Mucosa of rectum (tissue), 2 donors: ENCODE measurements at regions not wholly inside any gene's neighbourhood (a gene's known extent, or its start where the extent isn't known, plus 50 kb on each side); places are given as distances from the start of the nearest gene placed in this dataset.

Experiments
- H3K27ac ChIP-seq, 2 donors: one replicate each; pipeline ENCODE4 v1.7.0; 2013; ENCODE audit warnings: inconsistent platforms in 2 of 2, low read depth in 2 of 2, low read length in 2 of 2
- H3K27me3 ChIP-seq, 2 donors: one replicate each; pipeline ENCODE4 v1.7.0; 2013; ENCODE audit warnings: low read length in 2 of 2; ENCODE audit not compliant: control insufficient read depth in 2 of 2, insufficient read depth in 2 of 2
- H3K36me3 ChIP-seq, 2 donors: one replicate each; pipeline ENCODE4 v1.7.0; 2013; ENCODE audit warnings: low read length in 2 of 2; ENCODE audit not compliant: control insufficient read depth in 2 of 2, insufficient read depth in 2 of 2
- H3K4me1 ChIP-seq, 2 donors: one replicate each; pipeline ENCODE4 v1.7.0; 2013; ENCODE audit warnings: low read length in 2 of 2, mild to moderate bottlenecking in 1 of 2; ENCODE audit not compliant: control insufficient read depth in 2 of 2, insufficient read depth in 2 of 2
- H3K4me3 ChIP-seq, 2 donors: one replicate each; pipeline ENCODE4 v1.7.0; 2013; ENCODE audit warnings: low read length in 2 of 2
- H3K9ac ChIP-seq, 2 donors: one replicate each; pipeline ENCODE4 v1.7.0; 2013; ENCODE audit warnings: low read length in 2 of 2, low read depth in 1 of 2, mild to moderate bottlenecking in 1 of 2
- H3K9me3 ChIP-seq, 2 donors: one replicate each; pipeline ENCODE4 v1.7.0; 2013; ENCODE audit warnings: low read length in 2 of 2; ENCODE audit not compliant: control insufficient read depth in 2 of 2
- donor health status: healthy.
- donor health status: Normal muscosa, but diverticular disease.

- Histone ChIP-seq H3K9me3 (no peaks in the 10 kb centered on the region), H3K27me3 (peaks cover 0 to 2% of the 10 kb centered on the region in 2 donors), H3K9ac (no peak overlapping the region), H3K36me3 (no peaks in the 10 kb centered on the region), H3K27ac (no peak overlapping the region), H3K4me3 (no peak overlapping the region), H3K4me1 (no peaks in the 10 kb centered on the region)
Observed at GRCh38 chr10:124318811-124319210, 99.9 kb downstream of the OAT start.

- Histone ChIP-seq H3K4me1 (no peaks in the 10 kb centered on the region), H3K27me3 (peaks cover 0 to 2% of the 10 kb centered on the region in 2 donors), H3K9me3 (no peaks in the 10 kb centered on the region), H3K4me3 (no peak overlapping the region), H3K27ac (no peak overlapping the region), H3K9ac (no peak overlapping the region), H3K36me3 (no peaks in the 10 kb centered on the region)
Observed at GRCh38 chr10:124318076-124318475, 100.6 kb downstream of the OAT start.

DNA sequence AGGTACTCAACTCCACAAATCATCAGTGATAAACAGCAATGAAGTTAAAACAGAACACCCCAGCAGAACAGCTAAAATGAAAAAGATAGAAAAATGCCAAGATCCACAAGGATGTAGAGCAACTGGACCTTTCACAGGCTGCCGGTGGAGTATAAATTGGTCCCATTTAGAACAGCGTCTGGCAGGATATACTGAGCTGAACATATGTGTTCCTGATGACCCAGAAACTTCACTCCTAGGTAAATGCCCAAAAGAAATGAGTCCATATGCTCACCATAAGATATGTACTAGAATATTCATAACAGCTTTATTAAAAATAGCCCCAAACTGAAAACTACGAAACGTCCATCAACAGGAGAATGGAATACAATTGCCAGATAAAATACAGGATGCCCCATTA lies 102.4 kb downstream of the OAT start:
- Histone ChIP-seq H3K27me3 (no peaks in the 10 kb centered on the region), H3K27ac (no peak overlapping the region), H3K9ac (no peak overlapping the region), H3K36me3 (no peaks in the 10 kb centered on the region), H3K4me3 (no peak overlapping the region), H3K4me1 (no peaks in the 10 kb centered on the region), H3K9me3 (no peaks in the 10 kb centered on the region)

DNA sequence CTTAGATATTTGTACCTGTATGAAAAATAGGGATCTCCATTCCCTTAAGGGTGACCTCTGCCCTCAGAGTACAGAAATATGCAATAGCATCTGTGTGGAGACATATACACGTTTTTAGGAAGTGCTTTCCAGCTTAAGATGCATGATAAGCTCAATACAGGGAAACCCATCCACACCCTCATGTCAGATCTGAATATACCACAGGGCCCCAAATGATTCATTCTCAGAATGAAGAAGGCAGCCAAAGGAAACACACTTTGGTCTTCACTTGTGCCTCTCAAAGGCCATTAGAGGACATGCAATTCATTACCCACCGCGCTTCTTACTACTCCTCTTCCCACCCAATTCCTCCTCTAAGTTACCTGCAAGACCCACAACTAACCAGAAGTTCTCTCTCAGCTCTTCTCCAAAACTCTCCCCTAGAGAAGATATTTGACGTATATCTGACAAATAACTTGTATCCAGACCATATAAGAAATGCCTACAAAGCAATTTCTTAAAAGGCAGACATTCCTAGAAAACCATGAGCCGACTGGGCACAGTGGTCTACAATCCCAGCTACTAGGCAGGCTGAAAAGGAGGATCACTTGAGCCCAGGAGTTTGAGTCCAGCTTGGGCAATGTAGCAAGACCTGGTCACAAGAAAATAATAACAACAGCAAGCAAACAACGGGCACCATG lies 103.0 kb downstream of the OAT start:
- Histone ChIP-seq H3K36me3 (no peaks in the 10 kb centered on the region), H3K9me3 (no peaks in the 10 kb centered on the region), H3K27ac (no peak overlapping the region), H3K9ac (no peak overlapping the region), H3K27me3 (no peaks in the 10 kb centered on the region), H3K4me3 (no peak overlapping the region), H3K4me1 (no peaks in the 10 kb centered on the region)

- Histone ChIP-seq H3K4me1 (no peaks in the 10 kb centered on the region), H3K27me3 (no peaks in the 10 kb centered on the region), H3K9ac (no peak overlapping the region), H3K36me3 (no peaks in the 10 kb centered on the region), H3K27ac (no peak overlapping the region), H3K9me3 (no peaks in the 10 kb centered on the region), H3K4me3 (no peak overlapping the region)
Observed at GRCh38 chr10:124313374-124313773, 105.3 kb downstream of the OAT start.

- Histone ChIP-seq H3K27me3 (no peaks in the 10 kb centered on the region), H3K27ac (no peak overlapping the region), H3K9me3 (no peaks in the 10 kb centered on the region), H3K4me1 (no peaks in the 10 kb centered on the region), H3K9ac (no peak overlapping the region), H3K36me3 (no peaks in the 10 kb centered on the region), H3K4me3 (no peak overlapping the region)
Observed at GRCh38 chr10:124308811-124309210, 109.9 kb downstream of the OAT start.

DNA sequence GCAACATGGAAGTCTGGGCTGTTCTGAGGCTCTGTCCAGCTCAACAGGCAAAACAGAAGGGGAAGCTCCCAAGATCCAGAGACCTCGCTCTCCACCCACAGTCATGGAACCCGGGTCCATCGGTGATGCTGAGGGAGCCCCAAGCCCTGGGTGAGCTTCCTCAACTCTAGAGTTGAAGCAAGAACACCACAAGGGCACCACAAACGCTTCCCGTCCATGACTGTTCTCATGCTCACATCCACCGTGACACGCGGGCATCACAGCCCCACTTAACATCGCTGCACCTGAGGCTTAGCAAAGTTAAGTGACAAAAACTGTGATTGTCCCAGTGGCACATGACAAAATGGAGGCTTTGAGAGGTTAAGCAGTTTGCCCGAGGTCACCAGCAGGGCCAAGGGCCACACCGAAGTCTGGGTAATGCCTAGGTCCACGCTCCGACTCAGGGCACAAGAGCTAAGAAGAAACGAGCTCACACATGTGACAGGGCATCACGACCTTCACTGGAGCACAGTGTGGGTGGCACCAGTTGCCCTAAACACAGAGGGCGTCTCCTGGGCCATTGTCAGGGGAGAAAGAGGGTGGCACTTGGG lies 110.6 kb downstream of the OAT start:
- Histone ChIP-seq H3K27ac (no peak overlapping the region), H3K9ac (no peak overlapping the region), H3K36me3 (no peaks in the 10 kb centered on the region), H3K9me3 (no peaks in the 10 kb centered on the region), H3K27me3 (no peaks in the 10 kb centered on the region), H3K4me3 (no peak overlapping the region), H3K4me1 (no peaks in the 10 kb centered on the region)

DNA sequence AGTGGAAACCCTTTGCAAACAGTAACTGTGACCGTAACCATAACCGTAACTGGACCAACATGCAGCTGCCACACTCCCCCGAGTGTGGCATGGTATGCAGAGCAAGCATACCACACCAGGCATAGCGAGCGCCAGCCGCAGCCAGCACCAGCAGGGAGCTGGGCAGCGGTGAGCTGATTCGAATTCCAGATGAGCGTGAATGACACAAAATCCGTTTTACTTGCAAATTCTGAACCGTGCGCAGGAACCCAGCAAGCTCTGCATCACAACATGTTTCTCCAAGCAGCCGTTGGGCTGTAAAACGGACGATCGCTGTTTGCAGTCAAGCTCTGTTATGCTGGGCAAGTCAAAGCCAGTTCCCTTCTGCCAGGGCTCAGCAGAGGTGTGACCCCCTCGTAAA lies 111.1 kb downstream of the OAT start:
- Histone ChIP-seq H3K4me3 (no peak overlapping the region), H3K9me3 (no peaks in the 10 kb centered on the region), H3K36me3 (no peaks in the 10 kb centered on the region), H3K4me1 (no peaks in the 10 kb centered on the region), H3K9ac (no peak overlapping the region), H3K27ac (no peak overlapping the region), H3K27me3 (no peaks in the 10 kb centered on the region)

GRCh38 chr10:124306922-124307371 lies 111.8 kb downstream of the OAT start:
- H3K9ac ChIP-seq, result no peak overlapping the region
- H3K27ac ChIP-seq, result no peak overlapping the region
- H3K36me3 ChIP-seq, result no peaks in the 10 kb centered on the region
- no peaks in the 10 kb centered on the region for H3K4me1 ChIP-seq
- H3K4me3 ChIP-seq, result no peak overlapping the region
- H3K9me3 ChIP-seq, result no peaks in the 10 kb centered on the region
- H3K27me3 ChIP-seq, result no peaks in the 10 kb centered on the region

DNA sequence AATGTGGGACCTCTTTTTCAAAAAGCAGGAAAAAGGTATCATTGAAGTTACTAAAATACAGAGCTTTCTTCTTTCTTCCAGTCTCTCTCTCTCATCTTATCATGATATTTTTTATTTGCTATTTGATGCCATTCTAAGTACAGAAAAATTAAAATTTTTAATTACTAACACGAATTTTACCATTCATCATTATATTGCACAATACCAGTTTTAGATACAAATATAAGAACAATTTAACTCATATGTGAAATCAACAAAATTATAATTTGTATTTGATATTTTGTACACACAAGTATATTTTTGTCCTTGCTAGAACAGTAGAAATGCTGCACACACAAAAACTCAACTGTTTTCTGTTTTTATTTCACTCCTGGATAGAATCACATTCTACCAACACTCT lies 112.2 kb downstream of the OAT start:
- no peaks in the 10 kb centered on the region for H3K9me3 ChIP-seq
- no peaks in the 10 kb centered on the region for H3K36me3 ChIP-seq
- no peak overlapping the region for H3K9ac ChIP-seq
- no peaks in the 10 kb centered on the region for H3K4me1 ChIP-seq
- H3K27me3 ChIP-seq, result no peaks in the 10 kb centered on the region
- H3K27ac ChIP-seq, result no peak overlapping the region
- no peak overlapping the region for H3K4me3 ChIP-seq
